Adrenal gland (tissue), 5 donors: ENCODE measurements at regions not wholly inside any gene's neighbourhood (a gene's known extent, or its start where the extent isn't known, plus 50 kb on each side); places are given as distances from the start of the nearest gene placed in this dataset.

Experiments used
- POLR2A ChIP-seq, 2 donors: fragments of 450-650 bp; IDR thresholded peaks; one replicate each; pipeline ENCODE4 v1.6.1; 2017; ENCODE audit warnings: antibody characterized with exemption in 2 of 2, mild to moderate bottlenecking in 2 of 2, moderate library complexity in 1 of 2
- TF ChIP-seq, protein P1 (sequence below), 6 experiments: fragments of 450-650 bp in 4 of 6; fragments of 200-600 bp in 2 of 6; sonication (generic) in 1 of 6; IDR thresholded peaks; 1 replicate in 5 of 6; 2 replicates in 1 of 6; pipeline versions ENCODE4 v1.5.1 to v1.8.0; 2016 to 2021; ENCODE audit warnings: antibody characterized with exemption in 6 of 6, mild to moderate bottlenecking in 2 of 6, moderate library complexity in 1 of 6
- donor health status: DM: no; HTN: no; CAD: no.

DNA sequence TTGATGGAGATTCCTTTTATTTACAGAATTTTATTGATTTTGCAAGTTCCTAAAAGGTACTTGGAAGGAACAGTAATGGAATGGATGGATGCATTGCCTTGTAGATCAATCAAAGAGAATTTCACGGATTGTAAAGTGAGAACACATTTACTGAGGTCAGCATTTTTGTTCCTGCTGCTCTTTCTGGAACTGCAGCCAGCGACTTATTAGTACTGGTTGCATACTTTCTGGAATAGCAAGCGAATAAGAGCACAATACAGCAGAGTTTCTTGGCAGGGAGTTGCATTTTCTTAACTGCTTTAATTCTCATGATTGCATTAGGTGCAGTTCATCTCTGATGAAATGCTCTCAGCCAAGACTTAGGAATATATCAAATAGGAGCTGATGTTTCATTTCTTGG, 106.1 kb upstream of the CHODL start:
- TF ChIP-seq, protein P1, sequence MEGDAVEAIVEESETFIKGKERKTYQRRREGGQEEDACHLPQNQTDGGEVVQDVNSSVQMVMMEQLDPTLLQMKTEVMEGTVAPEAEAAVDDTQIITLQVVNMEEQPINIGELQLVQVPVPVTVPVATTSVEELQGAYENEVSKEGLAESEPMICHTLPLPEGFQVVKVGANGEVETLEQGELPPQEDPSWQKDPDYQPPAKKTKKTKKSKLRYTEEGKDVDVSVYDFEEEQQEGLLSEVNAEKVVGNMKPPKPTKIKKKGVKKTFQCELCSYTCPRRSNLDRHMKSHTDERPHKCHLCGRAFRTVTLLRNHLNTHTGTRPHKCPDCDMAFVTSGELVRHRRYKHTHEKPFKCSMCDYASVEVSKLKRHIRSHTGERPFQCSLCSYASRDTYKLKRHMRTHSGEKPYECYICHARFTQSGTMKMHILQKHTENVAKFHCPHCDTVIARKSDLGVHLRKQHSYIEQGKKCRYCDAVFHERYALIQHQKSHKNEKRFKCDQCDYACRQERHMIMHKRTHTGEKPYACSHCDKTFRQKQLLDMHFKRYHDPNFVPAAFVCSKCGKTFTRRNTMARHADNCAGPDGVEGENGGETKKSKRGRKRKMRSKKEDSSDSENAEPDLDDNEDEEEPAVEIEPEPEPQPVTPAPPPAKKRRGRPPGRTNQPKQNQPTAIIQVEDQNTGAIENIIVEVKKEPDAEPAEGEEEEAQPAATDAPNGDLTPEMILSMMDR (IDR thresholded peaks at IDR 0.05): no peak
- TF ChIP-seq POLR2A (IDR thresholded peaks at IDR 0.05): no peak
